Stimulated activated naive B cell treated with anti-CD40 and anti-IgM and Interleukin-4, amounts not matched to agents 10 μg/mL and 1 μg/mL and 100 μg/mL, for 72 hours (primary cell): ENCODE measurements at regions not wholly inside any gene's neighbourhood (a gene's known extent, or its start where the extent isn't known, plus 50 kb on each side); places are given as distances from the start of the nearest gene placed in this dataset.

Experiments used
- ATAC-seq, 2 donors: fragments of 150-1000 bp; cut with Tn5 transposase; replicated peaks; 2 replicates each; pipeline ENCODE4 v1.10.0; 2021; ENCODE audit warnings: moderate library complexity in 1 of 2
- DNase-seq: peaks from one replicate; pipeline ENCODE4 v3.0.0; 2021
- H3K27ac Mint-ChIP-seq: one replicate; pipeline ENCODE4 v1.8.0; 2022; ENCODE audit warnings: mild to moderate bottlenecking, mixed read lengths
- H3K27me3 Mint-ChIP-seq, 2 donors: one replicate each; pipeline ENCODE4 v1.8.0; 2022; ENCODE audit warnings: mixed read lengths in 2 of 2
- H3K36me3 Mint-ChIP-seq, 2 donors: one replicate each; pipeline ENCODE4 v1.8.0; 2022; ENCODE audit warnings: mixed read lengths in 2 of 2, mild to moderate bottlenecking in 1 of 2
- H3K4me1 Mint-ChIP-seq, 2 donors: one replicate each; pipeline ENCODE4 v1.8.0; 2022; ENCODE audit warnings: mixed read lengths in 2 of 2, mild to moderate bottlenecking in 1 of 2
- H3K4me3 Mint-ChIP-seq, 2 donors: one replicate each; pipeline ENCODE4 v1.8.0; 2022; ENCODE audit warnings: mild to moderate bottlenecking in 2 of 2, mixed read lengths in 2 of 2, moderate library complexity in 1 of 2
- H3K9me3 Mint-ChIP-seq, 2 donors: one replicate each; pipeline ENCODE4 v1.8.0; 2022; ENCODE audit warnings: mixed read lengths in 2 of 2, mild to moderate bottlenecking in 1 of 2

- no peak for ATAC-seq
- peaks cover 9 to 29% of the 10 kb centered on the region in 2 donors for H3K9me3 Mint-ChIP-seq
- H3K27ac Mint-ChIP-seq, result no peak overlapping the region
- no peak overlapping the region for H3K4me3 Mint-ChIP-seq
- H3K36me3 Mint-ChIP-seq, result peaks cover 0 to 4% of the 10 kb centered on the region in 2 donors
- H3K27me3 Mint-ChIP-seq, result peaks cover 14 to 15% of the 10 kb centered on the region in 2 donors
- no peaks in the 10 kb centered on the region for H3K4me1 Mint-ChIP-seq
- no peak for DNase-seq
Measured at GRCh38 chr2:239711911-239712570, 311.2 kb upstream of the HDAC4 start.

- ATAC-seq, result no peak
- Mint-ChIP-seq H3K9me3 (peaks cover 9 to 29% of the 10 kb centered on the region in 2 donors), H3K4me3 (no peak overlapping the region)
Measured at GRCh38 chr2:239710953-239711861, 310.4 kb upstream of the HDAC4 start.

GRCh38 chr2:239706367-239706766 lies 305.5 kb upstream of the HDAC4 start:
- Mint-ChIP-seq H3K27ac (no peak overlapping the region), H3K4me3 (no peak overlapping the region), H3K36me3 (peaks cover 0 to under 1% of the 10 kb centered on the region in 2 donors), H3K9me3 (peaks cover 5 to 6% of the 10 kb centered on the region in 2 donors), H3K4me1 (no peaks in the 10 kb centered on the region), H3K27me3 (peaks cover 29 to 46% of the 10 kb centered on the region in 2 donors)
- no peak for DNase-seq
- no peak for ATAC-seq

More at GRCh38 chr2:239710953-239711861, 310.4 kb upstream of the HDAC4 start:
- peaks cover 18 to 19% of the 10 kb centered on the region in 2 donors for H3K27me3 Mint-ChIP-seq
- no peak for DNase-seq
- H3K36me3 Mint-ChIP-seq, result peaks cover 0 to 4% of the 10 kb centered on the region in 2 donors
- H3K27ac Mint-ChIP-seq, result no peak overlapping the region
- no peaks in the 10 kb centered on the region for H3K4me1 Mint-ChIP-seq

GRCh38 chr2:239704737-239705136 lies 303.9 kb upstream of the HDAC4 start:
- Mint-ChIP-seq H3K27me3 (peaks cover 23 to 37% of the 10 kb centered on the region in 2 donors), H3K4me1 (no peaks in the 10 kb centered on the region), H3K27ac (no peak overlapping the region), H3K36me3 (no peaks in the 10 kb centered on the region), H3K4me3 (no peak overlapping the region), H3K9me3 (peaks cover 5% of the 10 kb centered on the region in 2 donors)
- no peak for DNase-seq
- ATAC-seq, result no peak

- no peak overlapping the region for H3K27ac Mint-ChIP-seq
- ATAC-seq, result no peak
- H3K4me3 Mint-ChIP-seq, result no peak overlapping the region
- DNase-seq, result no peak
- no peaks in the 10 kb centered on the region for H3K4me1 Mint-ChIP-seq
- peaks cover 23 to 37% of the 10 kb centered on the region in 2 donors for H3K27me3 Mint-ChIP-seq
- peaks cover 5% of the 10 kb centered on the region in 2 donors for H3K9me3 Mint-ChIP-seq
- no peaks in the 10 kb centered on the region for H3K36me3 Mint-ChIP-seq
Measured at GRCh38 chr2:239703834-239704233, 303.0 kb upstream of the HDAC4 start.

- H3K36me3 Mint-ChIP-seq, result no peaks in the 10 kb centered on the region
- ATAC-seq (no peak), DNase-seq (no peak)
- H3K4me1 Mint-ChIP-seq, result no peaks in the 10 kb centered on the region
- H3K9me3 Mint-ChIP-seq, result peaks cover 5% of the 10 kb centered on the region in 2 donors
- peaks cover 12 to 29% of the 10 kb centered on the region in 2 donors for H3K27me3 Mint-ChIP-seq
- H3K4me3 Mint-ChIP-seq, result no peak overlapping the region
- no peak overlapping the region for H3K27ac Mint-ChIP-seq
Measured at GRCh38 chr2:239700686-239701345, 300.0 kb upstream of the HDAC4 start.

GRCh38 chr2:239697399-239698164 lies 296.8 kb upstream of the HDAC4 start:
- H3K27me3 Mint-ChIP-seq, result peaks cover 4 to 5% of the 10 kb centered on the region in 2 donors
- H3K4me1 Mint-ChIP-seq, result no peaks in the 10 kb centered on the region

GRCh38 chr2:239696559-239697207 lies 295.9 kb upstream of the HDAC4 start:
- H3K4me3 Mint-ChIP-seq, result no peak overlapping the region
- H3K27me3 Mint-ChIP-seq, result peaks cover 0 to 4% of the 10 kb centered on the region in 2 donors
- no peaks in the 10 kb centered on the region for H3K36me3 Mint-ChIP-seq
- DNase-seq (no peak), ATAC-seq (no peak)
- no peak overlapping the region for H3K27ac Mint-ChIP-seq
- H3K4me1 Mint-ChIP-seq, result no peaks in the 10 kb centered on the region
- H3K9me3 Mint-ChIP-seq, result no peaks in the 10 kb centered on the region

More at GRCh38 chr2:239697399-239698164, 296.8 kb upstream of the HDAC4 start:
- no peak for ATAC-seq
- H3K4me3 Mint-ChIP-seq, result no peak overlapping the region
- no peak overlapping the region for H3K27ac Mint-ChIP-seq
- no peaks in the 10 kb centered on the region for H3K36me3 Mint-ChIP-seq
- DNase-seq, result no peak
- H3K9me3 Mint-ChIP-seq, result no peaks in the 10 kb centered on the region

GRCh38 chr2:239695728-239696240 lies 295.0 kb upstream of the HDAC4 start:
- no peak for DNase-seq
- H3K4me3 Mint-ChIP-seq, result no peak overlapping the region
- no peaks in the 10 kb centered on the region for H3K9me3 Mint-ChIP-seq
- no peaks in the 10 kb centered on the region for H3K36me3 Mint-ChIP-seq
- no peaks in the 10 kb centered on the region for H3K4me1 Mint-ChIP-seq
- H3K27ac Mint-ChIP-seq, result no peak overlapping the region
- H3K27me3 Mint-ChIP-seq, result peaks cover 0 to 4% of the 10 kb centered on the region in 2 donors
- ATAC-seq, result no peak

GRCh38 chr2:239695106-239695727 lies 294.4 kb upstream of the HDAC4 start:
- DNase-seq, result no peak
- ATAC-seq, result no peak
- Mint-ChIP-seq H3K4me1 (no peaks in the 10 kb centered on the region), H3K27ac (no peak overlapping the region), H3K27me3 (peaks cover 0 to 4% of the 10 kb centered on the region in 2 donors), H3K36me3 (no peaks in the 10 kb centered on the region), H3K9me3 (no peaks in the 10 kb centered on the region), H3K4me3 (no peak overlapping the region)

GRCh38 chr2:239694487-239694886 lies 293.7 kb upstream of the HDAC4 start:
- Mint-ChIP-seq H3K36me3 (no peaks in the 10 kb centered on the region), H3K4me1 (no peaks in the 10 kb centered on the region), H3K9me3 (no peaks in the 10 kb centered on the region), H3K27me3 (peaks cover 4 to 7% of the 10 kb centered on the region in 2 donors), H3K27ac (no peak overlapping the region), H3K4me3 (no peak overlapping the region)
- ATAC-seq, result no peak
- no peak for DNase-seq

GRCh38 chr2:239693761-239694415 lies 293.1 kb upstream of the HDAC4 start:
- Mint-ChIP-seq H3K4me3 (no peak overlapping the region), H3K27ac (no peak overlapping the region), H3K4me1 (no peaks in the 10 kb centered on the region), H3K9me3 (no peaks in the 10 kb centered on the region), H3K36me3 (no peaks in the 10 kb centered on the region), H3K27me3 (peaks cover 4 to 8% of the 10 kb centered on the region in 2 donors)
- no peak for ATAC-seq
- no peak for DNase-seq
